ENCODE measurements at regions not wholly inside any gene's neighbourhood (a gene's known extent, or its start where the extent isn't known, plus 50 kb on each side); places are given as distances from the start of the nearest gene placed in this dataset.

DNA sequence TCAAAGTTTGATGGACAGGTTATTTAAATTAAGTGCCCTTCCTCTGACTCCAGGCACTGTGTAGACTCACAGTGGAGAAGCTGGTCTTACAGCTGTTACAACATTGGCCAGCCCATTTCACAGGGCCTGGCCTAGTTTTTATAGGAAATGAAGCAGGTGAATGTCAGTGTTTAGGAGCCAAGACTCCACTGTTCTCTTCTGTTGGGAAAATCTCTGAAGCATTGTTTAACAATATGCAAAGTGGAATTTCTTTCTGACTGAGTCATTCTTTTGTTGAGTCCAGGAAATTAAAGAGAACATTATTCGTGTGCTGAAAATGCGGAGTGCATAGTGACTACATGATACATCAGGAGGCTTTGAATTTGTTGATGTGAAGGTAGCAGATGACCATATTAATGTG is 64.7 kb downstream of the ARRDC4 start:
- DNase-seq: no peak

- no peak for DNase-seq
Measured at GRCh38 chr15:98034731-98035130, 74.2 kb downstream of the ARRDC4 start.

GRCh38 chr15:98035134-98035533 is 74.6 kb downstream of the ARRDC4 start:
- no peak for DNase-seq

DNA sequence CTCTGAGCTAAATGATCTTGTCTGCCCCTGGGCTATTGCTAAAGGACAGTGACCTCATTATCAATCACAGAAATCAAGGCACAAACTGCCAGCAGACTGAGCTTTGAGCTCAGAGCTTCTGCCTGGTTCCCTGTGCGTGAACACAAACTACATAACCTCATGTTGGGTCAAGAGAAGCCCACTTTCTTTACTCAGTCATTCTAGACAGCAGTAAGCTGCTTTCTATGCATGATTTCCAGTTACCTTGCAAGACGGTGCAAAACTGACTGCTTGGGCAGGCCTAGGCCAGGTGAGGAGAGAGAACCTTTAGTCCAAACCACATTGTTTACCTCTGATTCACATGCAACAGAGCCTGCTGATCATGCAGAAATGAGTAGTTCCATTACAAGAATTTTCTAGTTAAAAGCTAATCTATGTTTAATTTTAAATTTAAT is 75.1 kb downstream of the ARRDC4 start:
- no peak for DNase-seq

GRCh38 chr15:98039596-98039995 is 79.1 kb downstream of the ARRDC4 start:
- no peak for DNase-seq

- no peak for DNase-seq
Measured at GRCh38 chr15:98040146-98040545, 79.6 kb downstream of the ARRDC4 start.

GRCh38 chr15:98043160-98044014 is 82.9 kb downstream of the ARRDC4 start:
- DNase-seq: no peak

- no peak for DNase-seq
Measured at GRCh38 chr15:98051734-98052133, 91.2 kb downstream of the ARRDC4 start.

DNA sequence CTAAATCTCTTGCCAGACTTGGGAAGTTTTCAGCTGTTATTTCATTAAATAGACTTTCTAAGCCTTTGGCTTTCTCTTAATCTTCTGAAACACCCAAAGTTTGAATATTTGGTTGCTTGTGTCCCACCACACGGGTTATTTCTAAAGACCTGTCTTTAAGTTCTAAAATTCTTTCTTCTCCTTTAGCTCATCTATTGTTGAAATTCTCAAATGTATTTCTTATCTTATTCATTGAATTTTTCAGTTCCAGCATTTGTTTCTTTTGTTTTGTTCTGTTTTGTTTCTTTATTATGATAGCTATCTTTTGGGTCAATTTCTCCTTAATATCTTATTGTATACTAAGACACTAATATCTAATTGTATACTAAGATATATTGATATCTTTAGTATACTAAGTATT is 97.0 kb downstream of the ARRDC4 start:
- DNase-seq: no peak

GRCh38 chr15:98062869-98063268 is 102.4 kb downstream of the ARRDC4 start:
- no peak for DNase-seq

DNA sequence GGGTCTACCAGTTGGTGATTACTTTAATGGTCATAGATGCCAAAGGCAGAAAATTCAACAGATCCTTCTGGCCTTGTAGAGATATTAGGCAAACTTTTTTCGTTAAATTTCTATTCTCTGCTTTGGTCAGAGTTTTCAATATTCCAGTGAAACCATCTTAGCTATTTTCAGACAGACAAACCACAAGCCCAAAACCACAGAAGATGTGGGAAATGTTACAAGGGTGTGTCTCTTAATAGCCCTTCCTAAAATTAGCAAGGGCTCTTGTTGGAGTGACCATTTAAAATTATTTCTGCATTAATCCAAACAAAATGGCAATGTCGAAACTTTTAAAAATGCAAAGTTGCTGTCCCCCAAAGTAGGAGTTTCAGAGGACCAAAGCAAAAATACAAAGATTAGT is 102.8 kb downstream of the ARRDC4 start:
- no peak for DNase-seq

DNA sequence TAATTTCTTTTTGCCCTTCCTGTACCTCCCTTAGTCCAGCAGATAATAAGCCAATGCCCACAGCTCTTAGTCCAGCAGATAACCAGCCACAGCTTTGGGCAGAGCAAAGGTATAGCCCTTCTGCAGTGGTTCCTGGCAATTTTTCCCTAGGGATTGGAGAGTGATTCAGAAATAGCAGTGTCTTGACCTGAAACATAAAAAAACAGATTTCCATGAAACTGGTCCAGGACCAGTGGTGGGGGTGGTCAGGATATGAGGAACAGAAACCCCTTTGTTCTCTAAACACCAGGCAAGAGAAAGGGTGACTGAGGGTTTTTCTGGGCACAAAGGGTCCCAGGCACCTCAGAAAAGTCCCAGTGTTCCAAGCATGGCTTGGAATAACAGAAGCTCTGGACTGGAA is 103.4 kb downstream of the ARRDC4 start:
- DNase-seq: no peak

- DNase-seq: peak; percentile 10
Measured at GRCh38 chr15:98067339-98067738, 106.8 kb downstream of the ARRDC4 start.

DNA sequence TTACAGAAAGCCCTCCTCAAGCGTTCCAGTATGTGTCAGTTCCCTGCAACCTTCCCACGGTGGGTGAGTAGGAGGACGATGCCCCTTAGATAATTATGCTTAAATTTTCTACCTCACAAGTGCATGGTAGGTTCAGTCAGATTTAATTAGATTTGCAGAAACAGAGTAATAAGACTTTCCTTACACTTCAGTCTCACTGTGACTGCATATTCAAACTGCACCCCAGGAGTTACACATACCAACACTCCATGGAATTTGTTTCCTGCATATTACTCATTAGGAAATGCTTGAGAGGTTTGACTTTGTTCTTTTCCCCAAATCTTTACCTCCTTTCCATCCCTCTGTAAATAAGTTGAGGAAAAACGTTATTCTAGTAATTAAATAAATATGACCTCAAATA is 108.8 kb downstream of the ARRDC4 start:
- DNase-seq: no peak

- DNase-seq: no peak
Measured at GRCh38 chr15:98070137-98070536, 109.6 kb downstream of the ARRDC4 start.

DNA sequence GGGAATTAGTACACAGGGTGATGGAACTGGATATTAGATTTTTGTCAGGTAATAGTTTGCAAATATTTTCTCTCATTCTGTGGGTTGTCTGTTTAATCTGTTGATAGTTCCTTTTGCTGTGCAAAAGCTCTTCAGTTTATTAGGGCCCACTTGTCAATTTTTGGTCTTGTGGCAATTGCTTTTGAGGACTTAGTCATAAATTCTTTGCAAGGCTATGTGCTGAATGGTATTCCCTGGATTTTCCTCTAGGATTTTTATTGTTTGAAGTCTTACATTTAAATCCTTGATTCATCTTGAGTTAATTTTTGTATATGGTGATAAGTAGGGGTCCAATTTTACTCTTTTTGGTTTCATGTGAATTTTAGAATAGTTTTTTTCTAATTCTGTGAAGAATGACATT is 111.3 kb downstream of the ARRDC4 start:
- no peak for DNase-seq

DNA sequence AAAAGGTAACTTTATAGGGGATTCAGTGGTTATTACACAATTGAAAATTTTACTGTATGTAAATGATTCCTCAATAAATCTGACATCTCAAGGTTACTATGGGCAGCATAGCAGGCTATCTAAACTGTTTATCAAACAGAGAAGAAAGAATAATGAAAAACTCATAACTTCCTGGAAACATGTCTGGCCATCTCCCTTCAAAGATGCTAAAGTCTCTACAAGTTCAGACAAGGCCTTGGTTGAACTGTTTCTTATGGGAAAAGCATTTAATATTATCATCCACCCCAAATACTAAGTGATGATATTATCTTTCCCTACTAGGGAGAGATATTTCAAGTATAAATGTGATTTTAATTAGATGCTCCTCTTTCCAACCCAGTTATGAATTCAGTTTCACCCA is 114.9 kb downstream of the ARRDC4 start:
- no peak for DNase-seq

DNA sequence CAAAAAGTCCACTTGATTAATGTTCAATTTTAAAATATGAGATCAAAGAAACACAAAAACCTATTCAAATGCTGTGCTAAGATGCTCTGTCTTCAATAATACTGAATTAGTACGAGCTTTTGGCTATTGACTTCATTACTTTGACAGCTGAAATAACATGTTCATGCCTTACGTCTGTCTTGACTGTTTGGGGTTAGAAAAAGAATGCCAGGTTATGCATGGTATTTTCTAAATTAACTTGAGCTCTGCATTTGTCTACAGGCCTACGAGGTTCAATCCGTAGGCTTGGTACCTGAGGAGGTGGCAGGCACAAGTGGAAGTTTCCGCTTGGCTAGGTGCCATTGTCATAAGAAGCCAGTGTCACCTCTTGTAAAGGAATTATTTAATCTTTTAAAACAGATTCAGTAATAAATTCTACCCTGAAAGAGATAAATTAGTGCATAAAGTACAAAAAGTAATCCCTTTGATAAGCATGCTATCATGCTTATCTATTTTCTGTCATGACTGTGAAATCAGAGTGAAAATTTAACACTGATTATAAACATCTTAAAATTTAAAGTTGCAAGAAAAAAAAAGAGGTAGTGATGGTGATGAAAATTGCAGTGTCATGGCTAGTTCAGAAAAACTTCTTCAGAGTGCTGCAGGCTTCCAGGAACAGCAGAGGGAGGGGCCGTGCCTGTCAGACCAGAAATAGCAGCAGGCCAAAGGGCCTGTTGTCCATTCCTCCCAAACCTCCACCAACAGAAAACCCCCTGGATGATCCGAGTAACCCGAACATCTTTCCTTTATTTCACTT is 115.7 kb downstream of the ARRDC4 start:
- DNase-seq: peak; percentile 79

GRCh38 chr15:98077186-98077585 is 116.7 kb downstream of the ARRDC4 start:
- no peak for DNase-seq

DNA sequence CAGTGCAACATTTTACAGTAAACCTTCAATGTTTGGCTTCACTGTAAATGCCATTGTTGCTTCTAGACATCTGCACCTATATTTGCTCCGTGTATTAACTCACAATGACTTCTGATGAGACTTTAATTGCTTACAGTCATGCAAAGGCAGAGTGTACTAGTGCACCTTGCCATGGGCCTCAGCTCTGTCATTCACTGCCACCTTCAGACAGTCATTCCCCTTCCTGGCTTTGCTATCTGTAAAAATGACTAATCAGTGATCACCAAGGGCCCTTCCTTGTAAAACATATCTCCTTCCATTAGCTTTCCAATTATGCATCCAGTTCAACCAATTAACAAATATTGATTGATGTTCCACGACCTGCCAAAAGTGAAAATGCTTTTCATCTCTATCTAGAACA is 120.3 kb downstream of the ARRDC4 start:
- no peak for DNase-seq

GRCh38 chr15:98083203-98083910 is 122.9 kb downstream of the ARRDC4 start:
- DNase-seq: no peak

GRCh38 chr15:98085003-98085639 is 124.6 kb downstream of the ARRDC4 start:
- peak; percentile 85 for DNase-seq

All from hematopoietic multipotent progenitor cell treated with erythropoietin and hydrocortisone succinate and interleukin-3 and kit ligand, for 6 days (in vitro differentiated cells).